CD14-positive monocyte (primary cell): ENCODE measurements at regions not wholly inside any gene's neighbourhood (a gene's known extent, or its start where the extent isn't known, plus 50 kb on each side); places are given as distances from the start of the nearest gene placed in this dataset.

Source experiments
- DNase-seq, 3 donors: peaks; one replicate each; pipeline ENCODE4 v3.0.0-alpha.2; 2011 to 2022
- H2AFZ ChIP-seq: 2 replicates; pipeline ENCODE4 v1.6.0; 2012; ENCODE audit warnings: mild to moderate bottlenecking, low read depth, low read length, inconsistent platforms; ENCODE audit not compliant: insufficient read depth, poor library complexity, severe bottlenecking
- H3K27ac ChIP-seq, 2 donors: 1 replicate in 1 of 2; 2 replicates in 1 of 2; pipeline ENCODE4 v1.5.1; 2012 to 2013; ENCODE audit warnings: low read length in 2 of 2, control low read depth in 1 of 2, inconsistent platforms in 1 of 2, low read depth in 1 of 2, mild to moderate bottlenecking in 1 of 2
- H3K27me3 ChIP-seq, 2 donors: one replicate each; pipeline versions ENCODE4 v1.6.0 to v1.6.1; 2011 to 2013; ENCODE audit warnings: low read length in 2 of 2; ENCODE audit not compliant: control insufficient read depth in 2 of 2, insufficient read depth in 2 of 2
- H3K36me3 ChIP-seq, 2 donors: replicated peaks in 1 of 2; 1 replicate in 1 of 2; 2 replicates in 1 of 2; pipeline versions ENCODE4 v1.5.1 to v1.6.1; 2012 to 2013; ENCODE audit warnings: low read length in 2 of 2, control low read depth in 1 of 2, inconsistent platforms in 1 of 2, mild to moderate bottlenecking in 1 of 2; ENCODE audit not compliant: insufficient read depth in 2 of 2, control insufficient read depth in 1 of 2
- H3K4me1 ChIP-seq, 2 donors: 1 replicate in 1 of 2; 2 replicates in 1 of 2; pipeline versions ENCODE4 v1.5.1 to v1.6.1; 2012 to 2013; ENCODE audit warnings: low read length in 2 of 2, control low read depth in 1 of 2, inconsistent platforms in 1 of 2, mild to moderate bottlenecking in 1 of 2, moderate library complexity in 1 of 2; ENCODE audit not compliant: insufficient read depth in 2 of 2, control insufficient read depth in 1 of 2
- H3K4me2 ChIP-seq: replicated peaks from 2 replicates; pipeline ENCODE3; 2012; ENCODE audit warnings: low read length, moderate library complexity, mild to moderate bottlenecking; ENCODE audit not compliant: poor library complexity, severe bottlenecking; ENCODE audit errors: extremely low read depth
- H3K4me3 ChIP-seq, 3 experiments: fragments of 200-600 bp in 1 of 3; sonication (generic) in 1 of 3; replicated peaks in 1 of 3; 1 replicate in 2 of 3; 2 replicates in 1 of 3; pipeline ENCODE4 v1.5.1; 2011 to 2013; ENCODE audit warnings: low read length in 3 of 3, mild to moderate bottlenecking in 3 of 3, control low read depth in 2 of 3, low read depth in 2 of 3, inconsistent platforms in 1 of 3, moderate library complexity in 1 of 3
- H3K79me2 ChIP-seq: 2 replicates; pipeline ENCODE4 v1.6.0; 2012; ENCODE audit warnings: mild to moderate bottlenecking, control low read depth, inconsistent platforms, low read length, moderate library complexity; ENCODE audit not compliant: insufficient read depth
- H3K9ac ChIP-seq: 2 replicates; pipeline ENCODE4 v1.6.0; 2017; ENCODE audit warnings: low read length, mild to moderate bottlenecking; ENCODE audit not compliant: insufficient read depth, poor library complexity, severe bottlenecking
- H3K9me3 ChIP-seq, 2 donors: replicated peaks in 1 of 2; 1 replicate in 1 of 2; 2 replicates in 1 of 2; pipeline versions ENCODE4 v1.5.1 to v1.6.1; 2012 to 2013; ENCODE audit warnings: low read length in 2 of 2, control low read depth in 1 of 2; ENCODE audit not compliant: control insufficient read depth in 1 of 2, insufficient read depth in 1 of 2
- H4K20me1 ChIP-seq: 2 replicates; pipeline ENCODE4 v1.6.0; 2012; ENCODE audit warnings: mild to moderate bottlenecking, low read length, control low read depth, moderate library complexity; ENCODE audit not compliant: insufficient read depth
- H3K27ac Mint-ChIP-seq, 7 donors: one replicate each; pipeline ENCODE4 v1.8.0; 2020; ENCODE audit warnings: mild to moderate bottlenecking in 7 of 7, mixed read lengths in 7 of 7, moderate library complexity in 6 of 7, inconsistent platforms in 2 of 7
- H3K27me3 Mint-ChIP-seq, 3 donors: one replicate each; pipeline ENCODE4 v1.8.0; 2021 to 2022; ENCODE audit warnings: low read depth in 3 of 3, mild to moderate bottlenecking in 3 of 3, mixed read lengths in 3 of 3, moderate library complexity in 3 of 3, inconsistent platforms in 1 of 3
- H3K36me3 Mint-ChIP-seq, 2 donors: one replicate each; pipeline ENCODE4 v1.8.0; 2020; ENCODE audit warnings: mixed read lengths in 2 of 2, inconsistent platforms in 1 of 2, mild to moderate bottlenecking in 1 of 2
- H3K4me1 Mint-ChIP-seq: one replicate; pipeline ENCODE4 v1.8.0; 2020; ENCODE audit warnings: mild to moderate bottlenecking, mixed read lengths
- H3K4me3 Mint-ChIP-seq, 2 donors: one replicate each; pipeline ENCODE4 v1.8.0; 2020; ENCODE audit warnings: mild to moderate bottlenecking in 2 of 2, mixed read lengths in 2 of 2, moderate library complexity in 1 of 2
- H3K9me3 Mint-ChIP-seq, 7 donors: one replicate each; pipeline ENCODE4 v1.8.0; 2020 to 2022; ENCODE audit warnings: mixed read lengths in 7 of 7, mild to moderate bottlenecking in 6 of 7, moderate library complexity in 6 of 7, inconsistent platforms in 2 of 7
- CTCF ChIP-seq: fragments of 200-600 bp; IDR thresholded peaks from one replicate; pipeline ENCODE4 v1.8.0; 2022; ENCODE audit warnings: antibody characterized with exemption, mild to moderate bottlenecking
- WGBS: methylation state at CpG from one replicate; pipeline ENCODE4 v1.1.5; 2013; ENCODE audit warnings: missing lambda C conversion rate; ENCODE audit not compliant: insufficient coverage; 5-methylcytosine and 5-hydroxymethylcytosine counted together
- intact Hi-C, 2 donors: fragments of 100-400 bp; cut with micrococcal nuclease; formaldehyde crosslinking; loops; one replicate each; pipeline versions ENCODE4 v1.15.0 to v1.15.1; 2023

GRCh38 chr3:194003114-194004057, 132.6 kb upstream of the HES1 start:
- peak overlapping the region; percentile 76 for H3K4me2 ChIP-seq
- peak overlapping the region; percentile 73 to 89 for H3K27ac ChIP-seq
- Mint-ChIP-seq H3K27ac (peak overlapping the region; percentile 89 to 98 (median 96)), H3K4me3 (peak overlapping the region; percentile 83 to 95), H3K27me3 (peaks cover 4 to 11% (median 8%) of the 10 kb centered on the region in 3 donors), H3K9me3 (peaks cover 0 to 1% (median 0%) of the 10 kb centered on the region in 7 donors), H3K36me3 (peaks cover 11 to 13% of the 10 kb centered on the region in 2 donors), H3K4me1 (peaks cover 59% of the 10 kb centered on the region)
- H3K27me3 ChIP-seq: no peaks in the 10 kb centered on the region
- peak overlapping the region; percentile 74 for H3K9ac ChIP-seq
- H2AFZ ChIP-seq: peak overlapping the region; percentile 91
- H4K20me1 ChIP-seq: no peaks in the 10 kb centered on the region
- DNase-seq: peak; percentile 91 to 94 (median 93)
- peak overlapping the region; percentile 32 to 75 (median 43) for H3K4me3 ChIP-seq
- 5% methylated on average over 53 of the region's 58 CpGs for WGBS
- H3K9me3 ChIP-seq: no peaks in the 10 kb centered on the region
- TF ChIP-seq CTCF: no peak
- no peaks in the 10 kb centered on the region for H3K79me2 ChIP-seq
- no peaks in the 10 kb centered on the region for H3K36me3 ChIP-seq
- intact Hi-C loops: loop anchor here in 1 of 2 donors (2.0 to 10.0 kb wide), 2 partner anchors 81 to 133 kb away; partner anchors contain the start of gene HES1
- peaks cover 44 to 53% of the 10 kb centered on the region in 2 donors for H3K4me1 ChIP-seq

DNA sequence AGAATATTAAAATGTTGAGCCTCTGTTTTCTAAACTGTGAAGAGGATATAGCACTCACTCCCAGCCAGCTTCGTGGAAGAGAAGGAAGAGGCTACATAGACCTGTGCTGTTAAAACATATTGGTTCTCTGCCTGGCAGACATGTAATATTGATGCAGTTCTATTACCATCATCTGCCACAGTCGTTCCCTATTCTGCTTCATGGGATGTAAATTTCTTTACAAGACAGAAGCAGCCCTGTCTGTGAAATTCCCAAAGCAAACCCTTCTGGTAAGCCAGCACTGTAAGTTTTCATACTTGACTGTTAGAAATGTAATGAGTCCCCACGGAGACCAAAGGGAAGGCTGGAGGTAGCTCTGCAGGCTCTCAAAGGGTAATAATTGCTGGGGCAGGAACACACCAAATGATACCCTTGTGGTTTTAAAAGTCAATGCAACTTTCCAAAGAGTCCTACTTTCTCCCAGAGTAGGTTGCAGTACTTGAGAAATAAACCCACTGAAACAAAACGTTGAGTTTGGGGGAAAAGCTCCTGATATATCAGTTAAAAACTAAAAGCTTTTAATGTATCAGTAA, 129.9 kb upstream of the HES1 start:
- intact Hi-C loops: loop anchor here in 1 of 2 donors (10.0 kb wide), 1 partner anchor 79 kb away; no protein-coding TSS in a partner anchor
- no peak overlapping the region for H3K9ac ChIP-seq
- 57% methylated on average over 1 of the region's 4 CpGs for WGBS
- peaks cover 0 to 10% of the 10 kb centered on the region in 2 donors for H3K36me3 Mint-ChIP-seq
- H3K4me1 Mint-ChIP-seq: peaks cover 48% of the 10 kb centered on the region
- H3K27me3 ChIP-seq: peaks cover 0 to 6% of the 10 kb centered on the region in 2 donors
- peaks cover 39 to 45% of the 10 kb centered on the region in 2 donors for H3K4me1 ChIP-seq
- H3K27ac Mint-ChIP-seq: peak overlapping the region in 3 of 7 donors; percentile 53 to 74 (median 65)
- H3K27ac ChIP-seq: peak overlapping the region in 1 of 2 donors; percentile 89
- H4K20me1 ChIP-seq: no peaks in the 10 kb centered on the region
- no peak overlapping the region for H3K4me2 ChIP-seq
- H2AFZ ChIP-seq: no peak overlapping the region
- no peak overlapping the region for H3K4me3 Mint-ChIP-seq
- no peaks in the 10 kb centered on the region for H3K36me3 ChIP-seq
- H3K4me3 ChIP-seq: no peak overlapping the region
- peaks cover 0 to 1% (median 0%) of the 10 kb centered on the region in 7 donors for H3K9me3 Mint-ChIP-seq
- TF ChIP-seq CTCF: no peak
- H3K27me3 Mint-ChIP-seq: peaks cover 11 to 14% (median 11%) of the 10 kb centered on the region in 3 donors
- H3K9me3 ChIP-seq: no peaks in the 10 kb centered on the region
- DNase-seq: no peak
- no peaks in the 10 kb centered on the region for H3K79me2 ChIP-seq
